ENCODE measurements at regions not wholly inside any gene's neighbourhood (a gene's known extent, or its start where the extent isn't known, plus 50 kb on each side); places are given as distances from the start of the nearest gene placed in this dataset.

GRCh38 chr11:80603472-80603871 is 1162.6 kb upstream of the TENM4 start:
- Histone ChIP-seq H3K27ac (no peak overlapping the region), H3K9me3 (ENCODE audit: low read depth) (no peaks in the 10 kb centered on the region), H3K27me3 (no peaks in the 10 kb centered on the region), H3K4me3 (no peak overlapping the region), H3K4me1 (peaks cover 20% of the 10 kb centered on the region), H3K36me3 (no peaks in the 10 kb centered on the region), H2AFZ (replicated peaks) (no peak overlapping the region), H4K20me1 (ENCODE audit: low read depth) (no peaks in the 10 kb centered on the region), H3K79me2 (ENCODE audit: low read depth) (no peaks in the 10 kb centered on the region), H3F3A (ENCODE audit: low read depth) (peaks cover 5% of the 10 kb centered on the region), H3K4me2 (no peak overlapping the region), H3K9ac (no peak overlapping the region)
- no peaks in the 10 kb centered on the region for H3K36me3 Mint-ChIP-seq
- H3K4me3 Mint-ChIP-seq = no peak overlapping the region
- DNase-seq (ENCODE audit: low spot score) = no peak
- no peaks in the 10 kb centered on the region for H3K9me3 Mint-ChIP-seq
- no peaks in the 10 kb centered on the region for H3K27me3 Mint-ChIP-seq (ENCODE audit: insufficient read depth, low read depth)
- H3K27ac Mint-ChIP-seq = no peak overlapping the region
- H3K4me1 Mint-ChIP-seq = peaks cover 10% of the 10 kb centered on the region
- TF ChIP-seq EZH2 (IDR thresholded peaks at IDR 0.05) (no peak), CTCF (IDR thresholded peaks at IDR 0.05) (no peak), EZH2phosphoT487 (IDR thresholded peaks at IDR 0.05) (no peak)

DNA sequence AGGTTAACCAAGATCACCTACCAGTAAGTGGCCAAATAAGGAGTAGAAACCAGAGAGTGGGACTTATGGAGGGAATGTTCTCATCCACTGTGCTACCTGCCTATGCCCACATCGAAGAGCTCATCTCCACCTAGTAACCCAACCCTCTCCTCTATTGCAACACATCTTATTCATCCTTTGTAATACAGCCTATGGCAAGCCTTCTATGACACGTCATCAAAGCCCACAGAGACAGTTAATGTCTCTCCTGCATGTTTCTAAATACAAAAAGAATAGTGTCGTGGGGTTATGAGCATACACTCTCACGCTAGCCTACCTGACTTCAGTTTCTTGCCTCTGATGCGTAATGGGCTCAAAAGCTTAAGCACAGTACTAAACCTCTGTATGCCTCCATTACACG is 1158.1 kb upstream of the TENM4 start:
- H3K4me3 Mint-ChIP-seq = no peak overlapping the region
- Histone ChIP-seq H3K9me3 (ENCODE audit: low read depth) (no peaks in the 10 kb centered on the region), H2AFZ (replicated peaks) (no peak overlapping the region), H3K27me3 (no peaks in the 10 kb centered on the region), H3K9ac (no peak overlapping the region), H3K4me3 (no peak overlapping the region), H3K79me2 (ENCODE audit: low read depth) (no peaks in the 10 kb centered on the region), H3K4me1 (no peaks in the 10 kb centered on the region), H3K4me2 (no peak overlapping the region), H3K27ac (no peak overlapping the region), H3K36me3 (no peaks in the 10 kb centered on the region), H3F3A (ENCODE audit: low read depth) (no peaks in the 10 kb centered on the region), H4K20me1 (ENCODE audit: low read depth) (no peaks in the 10 kb centered on the region)
- H3K27ac Mint-ChIP-seq = no peak overlapping the region
- H3K27me3 Mint-ChIP-seq (ENCODE audit: insufficient read depth, low read depth) = no peaks in the 10 kb centered on the region
- H3K36me3 Mint-ChIP-seq = no peaks in the 10 kb centered on the region
- DNase-seq (ENCODE audit: low spot score) = no peak
- peaks cover 7% of the 10 kb centered on the region for H3K4me1 Mint-ChIP-seq
- no peak for TF ChIP-seq EZH2 (IDR thresholded peaks at IDR 0.05)
- TF ChIP-seq EZH2phosphoT487 (IDR thresholded peaks at IDR 0.05) = no peak
- no peak for TF ChIP-seq CTCF (IDR thresholded peaks at IDR 0.05)
- H3K9me3 Mint-ChIP-seq = no peaks in the 10 kb centered on the region

DNA sequence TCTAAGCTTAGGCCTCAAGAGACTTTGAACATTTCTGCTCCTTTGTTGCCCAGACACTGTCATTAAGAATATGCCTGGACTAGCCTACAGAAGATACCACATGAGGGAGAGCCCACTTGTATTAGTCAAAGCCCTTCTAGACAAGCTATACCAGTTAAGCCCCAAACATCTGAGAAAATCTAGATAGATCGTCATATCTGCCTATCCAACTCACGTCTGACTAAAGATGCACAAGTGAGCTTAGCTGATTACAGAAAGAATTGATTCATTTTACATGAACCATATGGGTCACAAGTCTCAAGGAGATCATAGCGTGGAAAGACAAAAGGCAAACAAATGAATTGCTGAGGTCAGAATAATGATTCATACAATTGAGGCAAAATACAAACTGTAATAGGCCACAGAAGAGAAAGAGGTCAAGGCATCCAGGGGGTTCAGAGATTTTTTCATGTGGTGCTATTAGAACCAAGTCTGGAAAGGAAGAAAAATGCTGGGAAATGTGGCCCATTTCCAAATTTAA is 1155.5 kb upstream of the TENM4 start:
- Mint-ChIP-seq H3K4me1 (peaks cover 10% of the 10 kb centered on the region), H3K9me3 (no peaks in the 10 kb centered on the region), H3K27ac (no peak overlapping the region), H3K27me3 (ENCODE audit: insufficient read depth, low read depth) (no peaks in the 10 kb centered on the region), H3K36me3 (no peaks in the 10 kb centered on the region), H3K4me3 (no peak overlapping the region)
- no peaks in the 10 kb centered on the region for H3K36me3 ChIP-seq
- no peaks in the 10 kb centered on the region for H3K4me1 ChIP-seq
- H3K4me2 ChIP-seq = no peak overlapping the region
- no peak overlapping the region for H3K9ac ChIP-seq
- H4K20me1 ChIP-seq (ENCODE audit: low read depth) = no peaks in the 10 kb centered on the region
- H3K27me3 ChIP-seq = no peaks in the 10 kb centered on the region
- no peak for DNase-seq (ENCODE audit: low spot score)
- no peaks in the 10 kb centered on the region for H3K9me3 ChIP-seq (ENCODE audit: low read depth)
- no peak overlapping the region for H3K27ac ChIP-seq
- no peak overlapping the region for H3K4me3 ChIP-seq
- H3K79me2 ChIP-seq (ENCODE audit: low read depth) = no peaks in the 10 kb centered on the region
- H2AFZ ChIP-seq (replicated peaks) = no peak overlapping the region
- TF ChIP-seq CTCF (IDR thresholded peaks at IDR 0.05) (no peak), EZH2 (IDR thresholded peaks at IDR 0.05) (no peak), EZH2phosphoT487 (IDR thresholded peaks at IDR 0.05) (no peak)
- no peaks in the 10 kb centered on the region for H3F3A ChIP-seq (ENCODE audit: low read depth)

All from neural progenitor cell (in vitro differentiated cells).